IMR-90 (cell line): ENCODE measurements at regions not wholly inside any gene's neighbourhood (a gene's known extent, or its start where the extent isn't known, plus 50 kb on each side); places are given as distances from the start of the nearest gene placed in this dataset.

Experiments used
- ATAC-seq: fragments of 200-7000 bp; cut with Tn5 transposase; 2 replicates; pipeline ENCODE4 v1.9.1; 2020; ENCODE audit warnings: low read depth, mild to moderate bottlenecking, moderate library complexity
- BruUV-seq: library from RNA; stranded (reverse); fragments of 400-500 nt; replicated peaks from 2 replicates; lab custom pipeline; 2021; lab: Mats Ljungman, UMichigan
- CTCF ChIA-PET: fragments of 300-600 bp; formaldehyde crosslinking; extraction: SDS; loops from one replicate; lab custom pipeline; 2021; ENCODE audit warnings: antibody characterized with exemption; lab: Yijun Ruan, JAX
- POLR2A ChIA-PET: fragments of 300-600 bp; sonication (Branson Sonifier 250); formaldehyde crosslinking; loops from one replicate; lab custom pipeline; 2022; ENCODE audit warnings: antibody characterized with exemption; ENCODE audit not compliant: unreplicated experiment; lab: Charles Lee
- DNase-seq: peaks from one replicate; pipeline ENCODE4 v3.0.0; 2013
- H2AFZ ChIP-seq: replicated peaks from 2 replicates; pipeline ENCODE3; 2013; ENCODE audit warnings: low read length, mild to moderate bottlenecking; ENCODE audit not compliant: poor library complexity
- H2AK5ac ChIP-seq: 2 replicates; pipeline ENCODE4 v1.6.1; 2013; ENCODE audit warnings: low read depth, low read length, inconsistent platforms
- H2AK9ac ChIP-seq: replicated peaks from 2 replicates; pipeline ENCODE3; 2013; ENCODE audit warnings: mild to moderate bottlenecking, low read depth, low read length, moderate library complexity; ENCODE audit not compliant: poor library complexity
- H2BK120ac ChIP-seq: 2 replicates; pipeline ENCODE4 v1.6.1; 2013; ENCODE audit warnings: low read depth, low read length, inconsistent platforms
- H2BK15ac ChIP-seq: 3 replicates; pipeline ENCODE4 v1.6.1; 2013; ENCODE audit warnings: low read depth, low read length, inconsistent platforms
- H2BK20ac ChIP-seq: 2 replicates; pipeline ENCODE4 v1.6.1; 2013; ENCODE audit warnings: low read depth, mild to moderate bottlenecking, inconsistent platforms, low read length, moderate library complexity
- H2BK5ac ChIP-seq: 2 replicates; pipeline ENCODE4 v1.6.1; 2013; ENCODE audit warnings: mild to moderate bottlenecking, low read depth, low read length, inconsistent platforms; ENCODE audit not compliant: poor library complexity, severe bottlenecking
- H3K14ac ChIP-seq: replicated peaks from 2 replicates; pipeline ENCODE4 v1.6.1; 2013; ENCODE audit warnings: low read depth, low read length, inconsistent platforms
- H3K18ac ChIP-seq: 2 replicates; pipeline ENCODE4 v1.6.1; 2013; ENCODE audit warnings: low read depth, low read length, control low read depth
- H3K23ac ChIP-seq: 2 replicates; pipeline ENCODE4 v1.6.1; 2013; ENCODE audit warnings: low read depth, low read length, inconsistent platforms
- H3K27ac ChIP-seq: 2 replicates; pipeline ENCODE4 v1.5.1; 2013; ENCODE audit warnings: mild to moderate bottlenecking, control low read depth, low read length; ENCODE audit not compliant: insufficient read depth
- H3K27me3 ChIP-seq: 2 replicates; pipeline ENCODE4 v1.6.1; 2013; ENCODE audit warnings: low read length; ENCODE audit not compliant: control insufficient read depth, insufficient read depth
- H3K36me3 ChIP-seq: 2 replicates; pipeline ENCODE4 v1.6.1; 2013; ENCODE audit warnings: low read length, mixed read lengths; ENCODE audit not compliant: control insufficient read depth, insufficient read depth
- H3K4ac ChIP-seq: 2 replicates; pipeline ENCODE4 v1.6.1; 2013; ENCODE audit warnings: low read depth, low read length, inconsistent platforms
- H3K4me1 ChIP-seq: 2 replicates; pipeline ENCODE4 v1.6.1; 2013; ENCODE audit warnings: low read length, mixed read lengths; ENCODE audit not compliant: control insufficient read depth, insufficient read depth
- H3K4me2 ChIP-seq: 2 replicates; pipeline ENCODE4 v1.6.1; 2013; ENCODE audit warnings: low read depth, mild to moderate bottlenecking, control low read depth, low read length, moderate library complexity
- H3K4me3 ChIP-seq: 2 replicates; pipeline ENCODE4 v1.5.1; 2013; ENCODE audit warnings: low read depth, mild to moderate bottlenecking, control low read depth, low read length, moderate library complexity; ENCODE audit not compliant: insufficient read depth
- H3K56ac ChIP-seq: 2 replicates; pipeline ENCODE4 v1.6.1; 2013; ENCODE audit warnings: low read length, inconsistent platforms; ENCODE audit not compliant: insufficient read depth; ENCODE audit errors: extremely low read depth
- H3K79me1 ChIP-seq, 2 experiments: 2 replicates each; pipeline ENCODE4 v1.6.1; 2013; ENCODE audit warnings: low read length in 2 of 2, inconsistent platforms in 1 of 2, low read depth in 1 of 2
- H3K9ac ChIP-seq: 2 replicates; pipeline ENCODE4 v1.6.1; 2013; ENCODE audit warnings: low read depth, low read length, control low read depth
- H3K9me1 ChIP-seq: 2 replicates; pipeline ENCODE4 v1.6.1; 2013; ENCODE audit warnings: low read length, inconsistent platforms; ENCODE audit not compliant: insufficient read depth
- H3K9me3 ChIP-seq: 2 replicates; pipeline ENCODE4 v1.6.1; 2013; ENCODE audit warnings: low read length; ENCODE audit not compliant: control insufficient read depth, insufficient read depth
- H4K20me1 ChIP-seq: 2 replicates; pipeline ENCODE4 v1.6.1; 2013; ENCODE audit warnings: low read length, inconsistent platforms; ENCODE audit not compliant: insufficient read depth
- H4K5ac ChIP-seq: 2 replicates; pipeline ENCODE4 v1.6.1; 2013; ENCODE audit warnings: mild to moderate bottlenecking, low read depth, low read length, control low read depth
- H4K8ac ChIP-seq, 2 experiments: 2 replicates each; pipeline ENCODE4 v1.6.1; 2013; ENCODE audit warnings: low read depth in 2 of 2, low read length in 2 of 2, control low read depth in 1 of 2, inconsistent platforms in 1 of 2
- H4K91ac ChIP-seq: 2 replicates; pipeline ENCODE4 v1.6.1; 2013; ENCODE audit warnings: low read depth, low read length, inconsistent platforms; ENCODE audit not compliant: insufficient read depth
- CEBPB ChIP-seq: IDR thresholded peaks from 2 replicates; pipeline ENCODE4 v1.6.1; 2012; ENCODE audit warnings: low read depth, low read length, improper control_type of control experiment
- CHD1 ChIP-seq: IDR thresholded peaks from 2 replicates; pipeline ENCODE4 v1.6.1; 2012; ENCODE audit warnings: low read depth, low read length, improper control_type of control experiment
- CTCF ChIP-seq: conservative IDR thresholded peaks from 2 replicates; pipeline ENCODE4 v1.5.1; 2012; ENCODE audit warnings: mild to moderate bottlenecking, low read depth, low read length, improper control_type of control experiment
- ELK1 ChIP-seq: fragments of 150-350 bp; IDR thresholded peaks from 2 replicates; pipeline ENCODE4 v1.6.1; 2016; ENCODE audit warnings: low read depth, mild to moderate bottlenecking, low read length, moderate library complexity, borderline replicate concordance
- FOS ChIP-seq: fragments of 150-350 bp; IDR thresholded peaks from 2 replicates; pipeline ENCODE4 v1.6.1; 2016; ENCODE audit warnings: low read depth, low read length
- MAFK ChIP-seq: IDR thresholded peaks from 2 replicates; pipeline ENCODE4 v1.6.1; 2012; ENCODE audit warnings: low read depth, low read length, improper control_type of control experiment
- MAZ ChIP-seq: IDR thresholded peaks from 2 replicates; pipeline ENCODE4 v1.6.1; 2012; ENCODE audit warnings: low read depth, mild to moderate bottlenecking, low read length, improper control_type of control experiment, moderate library complexity, borderline replicate concordance
- MXI1 ChIP-seq: IDR thresholded peaks from 2 replicates; pipeline ENCODE4 v1.6.1; 2012; ENCODE audit warnings: low read depth, mild to moderate bottlenecking, low read length, moderate library complexity, borderline replicate concordance
- NFE2L2 ChIP-seq: fragments of 150-350 bp; IDR thresholded peaks from 2 replicates; pipeline ENCODE4 v1.6.1; 2016; ENCODE audit warnings: low read depth, mild to moderate bottlenecking, low read length
- POLR2A ChIP-seq: IDR thresholded peaks from 2 replicates; pipeline ENCODE4 v1.6.1; 2012; ENCODE audit warnings: mild to moderate bottlenecking, low read depth, low read length
- RAD21 ChIP-seq: IDR thresholded peaks from 2 replicates; pipeline ENCODE4 v1.6.1; 2012; ENCODE audit warnings: low read length, improper control_type of control experiment
- RCOR1 ChIP-seq: IDR thresholded peaks from 2 replicates; pipeline ENCODE4 v1.6.1; 2012; ENCODE audit warnings: mild to moderate bottlenecking, low read length, improper control_type of control experiment; ENCODE audit not compliant: insufficient replicate concordance
- RFX5 ChIP-seq: IDR thresholded peaks from 2 replicates; pipeline ENCODE4 v1.8.0; 2012; ENCODE audit warnings: low read depth, mild to moderate bottlenecking, low read length, moderate library complexity
- SMC3 ChIP-seq: fragments of 150-350 bp; IDR thresholded peaks from 2 replicates; pipeline ENCODE4 v1.6.1; 2016; ENCODE audit warnings: low read depth, mild to moderate bottlenecking, antibody characterized with exemption, low read length, moderate library complexity
- WGBS, 2 experiments: methylation state at CpG; one replicate each; pipeline versions ENCODE4 v1.1.5 to v1.1.7; 2013; ENCODE audit warnings: missing lambda C conversion rate in 2 of 2; ENCODE audit not compliant: insufficient read length in 1 of 2; ENCODE audit errors: extremely low coverage in 2 of 2; 5-methylcytosine and 5-hydroxymethylcytosine counted together
- dilution Hi-C: fragments of 300-500 bp; cut with HindIII; formaldehyde crosslinking; loops from one replicate; pipeline ENCODE4 v1.14.3; 2018; ENCODE audit warnings: low sequenced_read_pairs; ENCODE audit not compliant: unreplicated experiment
- in situ Hi-C: fragments of 300-500 bp; cut with MboI; formaldehyde crosslinking; loops from 3 replicates; pipeline ENCODE4 v1.14.3; 2019; ENCODE audit warnings: low sequenced_read_pairs, inconsistent platforms, mixed read lengths
- intact Hi-C: fragments of 100-400 bp; cut with micrococcal nuclease; formaldehyde crosslinking; loops from 2 replicates; pipeline ENCODE4 v1.10.0; 2022
- TF ChIP-seq, protein P1 (sequence below): fragments of 150-350 bp; IDR thresholded peaks from 2 replicates; pipeline ENCODE4 v1.6.1; 2017; ENCODE audit warnings: mild to moderate bottlenecking, antibody characterized with exemption, low read length, low read depth

GRCh38 chr18:66838340-66838987, 234.6 kb upstream of the CDH19 start:
- H3K23ac ChIP-seq, result no peak overlapping the region
- H2BK120ac ChIP-seq, result no peak overlapping the region
- H3K56ac ChIP-seq, result no peak overlapping the region
- POLR2A ChIA-PET, result no interaction called here
- dilution Hi-C loops (no loop called here), in situ Hi-C loops (no loop called here), intact Hi-C loops (no loop called here)
- H3K4me1 ChIP-seq, result no peaks in the 10 kb centered on the region
- no peak overlapping the region for H3K4me3 ChIP-seq
- no peak overlapping the region for H3K9ac ChIP-seq
- H2AK9ac ChIP-seq, result no peak overlapping the region
- no peak overlapping the region for H2BK15ac ChIP-seq
- no peak overlapping the region for H2AFZ ChIP-seq
- no peaks in the 10 kb centered on the region for H3K36me3 ChIP-seq
- H2BK20ac ChIP-seq, result no peak overlapping the region
- H4K5ac ChIP-seq, result no peak overlapping the region
- no peak overlapping the region for H3K27ac ChIP-seq
- TF ChIP-seq FOS (no peak), POLR2A (no peak), CHD1 (no peak), MXI1 (no peak), RAD21 (no peak), RFX5 (no peak), MAFK (no peak), CTCF (no peak), NFE2L2 (no peak), RCOR1 (no peak), CEBPB (no peak), MAZ (no peak), SMC3 (no peak), ELK1 (no peak)
- TF ChIP-seq, protein P1, sequence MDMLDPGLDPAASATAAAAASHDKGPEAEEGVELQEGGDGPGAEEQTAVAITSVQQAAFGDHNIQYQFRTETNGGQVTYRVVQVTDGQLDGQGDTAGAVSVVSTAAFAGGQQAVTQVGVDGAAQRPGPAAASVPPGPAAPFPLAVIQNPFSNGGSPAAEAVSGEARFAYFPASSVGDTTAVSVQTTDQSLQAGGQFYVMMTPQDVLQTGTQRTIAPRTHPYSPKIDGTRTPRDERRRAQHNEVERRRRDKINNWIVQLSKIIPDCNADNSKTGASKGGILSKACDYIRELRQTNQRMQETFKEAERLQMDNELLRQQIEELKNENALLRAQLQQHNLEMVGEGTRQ, result no peak
- H4K91ac ChIP-seq, result no peak overlapping the region
- H2BK5ac ChIP-seq, result no peak overlapping the region
- no peak overlapping the region for H2AK5ac ChIP-seq
- peaks cover 14% of the 10 kb centered on the region for H3K9me3 ChIP-seq
- no peaks in the 10 kb centered on the region for H3K9me1 ChIP-seq
- ATAC-seq (no peak), DNase-seq (no peak)
- CTCF ChIA-PET, result no interaction called here
- no peak overlapping the region for H3K4ac ChIP-seq
- no TSS peak for BruUV-seq
- H3K27me3 ChIP-seq, result no peaks in the 10 kb centered on the region
- no peak overlapping the region for H3K14ac ChIP-seq
- H3K79me1 ChIP-seq, result no peaks in the 10 kb centered on the region
- WGBS, 2 experiments, result 40% methylated on average over 1 of the region's 4 CpGs; no CpG with 5 or more reads in 1 of the 2 experiments
- H3K18ac ChIP-seq, result no peak overlapping the region
- H4K8ac ChIP-seq, result no peak overlapping the region
- H4K20me1 ChIP-seq, result no peaks in the 10 kb centered on the region
- H3K4me2 ChIP-seq, result no peak overlapping the region
